GM23338 (cell line): ENCODE measurements at regions not wholly inside any gene's neighbourhood (a gene's known extent, or its start where the extent isn't known, plus 50 kb on each side); places are given as distances from the start of the nearest gene placed in this dataset.

Source experiments
- ATAC-seq: fragments of 200-7000 bp; cut with Tn5 transposase; 3 replicates; pipeline ENCODE4 v1.9.1; 2020
- DNase-seq: peaks from one replicate; pipeline ENCODE4 v3.0.0-alpha.2; 2015; ENCODE audit warnings: low spot score
- H2AFZ ChIP-seq: fragments of 200-600 bp; sonication (generic); 2 replicates; pipeline ENCODE4 v1.8.0; 2016; ENCODE audit warnings: antibody characterized with exemption, mild to moderate bottlenecking, moderate library complexity
- H3F3A ChIP-seq: fragments of 200-600 bp; sonication (generic); replicated peaks from 2 replicates; pipeline ENCODE4 v1.8.0; 2017; ENCODE audit warnings: antibody characterized with exemption, mixed run types, low read depth
- H3K27ac ChIP-seq: fragments of 200-600 bp; sonication (generic); 2 replicates; pipeline ENCODE4 v1.6.1; 2016; ENCODE audit warnings: low read depth
- H3K27me3 ChIP-seq: fragments of 200-600 bp; sonication (generic); 2 replicates; pipeline ENCODE4 v1.8.0; 2016; ENCODE audit warnings: mild to moderate bottlenecking, mixed run types, moderate library complexity; ENCODE audit not compliant: insufficient read depth
- H3K36me3 ChIP-seq: fragments of 200-600 bp; sonication (generic); 2 replicates; pipeline ENCODE4 v1.8.0; 2016; ENCODE audit warnings: mild to moderate bottlenecking; ENCODE audit not compliant: insufficient read depth
- H3K4me1 ChIP-seq: fragments of 200-600 bp; sonication (generic); 2 replicates; pipeline ENCODE4 v1.8.0; 2016; ENCODE audit warnings: mild to moderate bottlenecking, moderate library complexity; ENCODE audit not compliant: insufficient read depth
- H3K4me2 ChIP-seq: fragments of 200-600 bp; sonication (generic); 2 replicates; pipeline ENCODE4 v1.7.1; 2017; ENCODE audit warnings: mixed run types
- H3K4me3 ChIP-seq: fragments of 200-600 bp; sonication (generic); 2 replicates; pipeline ENCODE4 v1.6.1; 2016; ENCODE audit warnings: mixed run types
- H3K79me2 ChIP-seq: fragments of 200-600 bp; sonication (generic); replicated peaks from 2 replicates; pipeline ENCODE4 v1.8.0; 2017; ENCODE audit warnings: mild to moderate bottlenecking; ENCODE audit not compliant: insufficient read depth
- H3K9me2 ChIP-seq: fragments of 200-600 bp; sonication (generic); 2 replicates; pipeline ENCODE4 v1.8.0; 2017; ENCODE audit not compliant: insufficient read depth
- H4K20me1 ChIP-seq: fragments of 200-600 bp; sonication (generic); replicated peaks from 2 replicates; pipeline ENCODE4 v1.8.0; 2017; ENCODE audit warnings: mild to moderate bottlenecking; ENCODE audit not compliant: insufficient read depth
- H3K27ac Mint-ChIP-seq: 2 replicates; pipeline ENCODE4 v1.8.0; 2020; ENCODE audit warnings: inconsistent platforms, mild to moderate bottlenecking, moderate library complexity, mixed read lengths
- H3K27me3 Mint-ChIP-seq: 3 replicates; pipeline ENCODE4 v1.8.0; 2022; ENCODE audit warnings: low read depth, mild to moderate bottlenecking, moderate library complexity, mixed read lengths, inconsistent platforms; ENCODE audit not compliant: insufficient read depth, poor library complexity
- H3K36me3 Mint-ChIP-seq: 3 replicates; pipeline ENCODE4 v1.8.0; 2021; ENCODE audit warnings: low read depth, mild to moderate bottlenecking, inconsistent platforms, moderate library complexity, mixed read lengths
- H3K4me1 Mint-ChIP-seq: 3 replicates; pipeline ENCODE4 v1.8.0; 2020; ENCODE audit warnings: mild to moderate bottlenecking, inconsistent platforms, mixed read lengths
- H3K4me3 Mint-ChIP-seq: 3 replicates; pipeline ENCODE4 v1.8.0; 2021; ENCODE audit warnings: moderate library complexity, mild to moderate bottlenecking, inconsistent platforms, mixed read lengths
- H3K9me3 Mint-ChIP-seq: 3 replicates; pipeline ENCODE4 v1.8.0; 2020; ENCODE audit warnings: moderate library complexity, mild to moderate bottlenecking, inconsistent platforms, mixed read lengths
- EZH2 ChIP-seq: fragments of 200-600 bp; sonication (generic); IDR thresholded peaks from one replicate; pipeline ENCODE4 v1.8.0; 2017; ENCODE audit warnings: antibody characterized with exemption, mild to moderate bottlenecking, low read depth; ENCODE audit not compliant: unreplicated experiment
- JUNB ChIP-seq: IDR thresholded peaks from one replicate; pipeline ENCODE4 v1.6.1; 2016; ENCODE audit warnings: antibody characterized with exemption; ENCODE audit not compliant: unreplicated experiment
- NANOG ChIP-seq: IDR thresholded peaks from 2 replicates; pipeline ENCODE4 v1.6.1; 2016; ENCODE audit warnings: antibody characterized with exemption, borderline replicate concordance
- POLR2AphosphoS5 ChIP-seq: IDR thresholded peaks from 2 replicates; pipeline ENCODE4 v1.6.1; 2016; ENCODE audit warnings: antibody characterized with exemption, low read depth
- STAT1 ChIP-seq: IDR thresholded peaks from one replicate; pipeline ENCODE4 v1.6.1; 2016; ENCODE audit warnings: antibody characterized with exemption; ENCODE audit not compliant: unreplicated experiment
- ZNF114 ChIP-seq: fragments of 250-450 bp; sonication (Bioruptor Pico); IDR thresholded peaks from 2 replicates; pipeline ENCODE4 v1.5.0; 2020; ENCODE audit warnings: mild to moderate bottlenecking, moderate library complexity
- ZNF331 ChIP-seq: fragments of 250-450 bp; sonication (Bioruptor Pico); IDR thresholded peaks from 2 replicates; pipeline ENCODE4 v1.5.0; 2020; ENCODE audit warnings: low read depth, mild to moderate bottlenecking, moderate library complexity
- TF ChIP-seq, protein P1 (sequence below): IDR thresholded peaks from one replicate; pipeline ENCODE4 v1.6.1; 2018; ENCODE audit warnings: antibody characterized with exemption; ENCODE audit not compliant: unreplicated experiment
- TF ChIP-seq, protein P2 (sequence below), 2 experiments: fragments of 200-600 bp in 1 of 2; sonication (generic) in 1 of 2; conservative IDR thresholded peaks; 2 replicates each; pipeline versions ENCODE4 v1.5.1 to v1.6.1; 2016 to 2017; ENCODE audit warnings: antibody characterized with exemption in 2 of 2, low read depth in 2 of 2, mild to moderate bottlenecking in 2 of 2, moderate library complexity in 1 of 2
- TF ChIP-seq, protein P3 (sequence below): IDR thresholded peaks from 2 replicates; pipeline ENCODE4 v1.6.1; 2016; ENCODE audit warnings: antibody characterized with exemption

DNA sequence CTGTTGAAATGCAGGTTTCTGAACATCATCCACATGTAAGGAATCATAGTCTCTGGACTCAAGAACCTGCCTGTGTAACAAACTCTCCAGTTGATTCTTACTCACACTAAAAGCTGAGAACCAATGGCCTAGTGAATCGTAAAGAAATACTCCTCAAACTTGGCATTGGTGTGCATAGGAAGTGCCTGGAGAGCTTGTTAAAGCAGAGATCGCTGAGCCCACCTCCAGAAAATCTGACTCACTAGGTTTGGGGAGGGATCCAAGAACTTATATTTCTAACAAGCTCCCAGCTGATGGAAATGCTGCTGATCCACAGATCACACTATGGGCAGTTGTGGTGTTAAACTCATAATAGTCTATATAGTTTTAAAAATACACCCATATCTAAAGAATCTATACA is 55.8 kb upstream of the LMCD1 start (continued):
- TF ChIP-seq, protein P1, sequence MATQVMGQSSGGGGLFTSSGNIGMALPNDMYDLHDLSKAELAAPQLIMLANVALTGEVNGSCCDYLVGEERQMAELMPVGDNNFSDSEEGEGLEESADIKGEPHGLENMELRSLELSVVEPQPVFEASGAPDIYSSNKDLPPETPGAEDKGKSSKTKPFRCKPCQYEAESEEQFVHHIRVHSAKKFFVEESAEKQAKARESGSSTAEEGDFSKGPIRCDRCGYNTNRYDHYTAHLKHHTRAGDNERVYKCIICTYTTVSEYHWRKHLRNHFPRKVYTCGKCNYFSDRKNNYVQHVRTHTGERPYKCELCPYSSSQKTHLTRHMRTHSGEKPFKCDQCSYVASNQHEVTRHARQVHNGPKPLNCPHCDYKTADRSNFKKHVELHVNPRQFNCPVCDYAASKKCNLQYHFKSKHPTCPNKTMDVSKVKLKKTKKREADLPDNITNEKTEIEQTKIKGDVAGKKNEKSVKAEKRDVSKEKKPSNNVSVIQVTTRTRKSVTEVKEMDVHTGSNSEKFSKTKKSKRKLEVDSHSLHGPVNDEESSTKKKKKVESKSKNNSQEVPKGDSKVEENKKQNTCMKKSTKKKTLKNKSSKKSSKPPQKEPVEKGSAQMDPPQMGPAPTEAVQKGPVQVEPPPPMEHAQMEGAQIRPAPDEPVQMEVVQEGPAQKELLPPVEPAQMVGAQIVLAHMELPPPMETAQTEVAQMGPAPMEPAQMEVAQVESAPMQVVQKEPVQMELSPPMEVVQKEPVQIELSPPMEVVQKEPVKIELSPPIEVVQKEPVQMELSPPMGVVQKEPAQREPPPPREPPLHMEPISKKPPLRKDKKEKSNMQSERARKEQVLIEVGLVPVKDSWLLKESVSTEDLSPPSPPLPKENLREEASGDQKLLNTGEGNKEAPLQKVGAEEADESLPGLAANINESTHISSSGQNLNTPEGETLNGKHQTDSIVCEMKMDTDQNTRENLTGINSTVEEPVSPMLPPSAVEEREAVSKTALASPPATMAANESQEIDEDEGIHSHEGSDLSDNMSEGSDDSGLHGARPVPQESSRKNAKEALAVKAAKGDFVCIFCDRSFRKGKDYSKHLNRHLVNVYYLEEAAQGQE, result no peak
- TF ChIP-seq ZNF331 (CRISPR knock-in tag), result no peak
- TF ChIP-seq NANOG, result no peak
- TF ChIP-seq ZNF114 (CRISPR knock-in tag), result no peak
- TF ChIP-seq, protein P2, sequence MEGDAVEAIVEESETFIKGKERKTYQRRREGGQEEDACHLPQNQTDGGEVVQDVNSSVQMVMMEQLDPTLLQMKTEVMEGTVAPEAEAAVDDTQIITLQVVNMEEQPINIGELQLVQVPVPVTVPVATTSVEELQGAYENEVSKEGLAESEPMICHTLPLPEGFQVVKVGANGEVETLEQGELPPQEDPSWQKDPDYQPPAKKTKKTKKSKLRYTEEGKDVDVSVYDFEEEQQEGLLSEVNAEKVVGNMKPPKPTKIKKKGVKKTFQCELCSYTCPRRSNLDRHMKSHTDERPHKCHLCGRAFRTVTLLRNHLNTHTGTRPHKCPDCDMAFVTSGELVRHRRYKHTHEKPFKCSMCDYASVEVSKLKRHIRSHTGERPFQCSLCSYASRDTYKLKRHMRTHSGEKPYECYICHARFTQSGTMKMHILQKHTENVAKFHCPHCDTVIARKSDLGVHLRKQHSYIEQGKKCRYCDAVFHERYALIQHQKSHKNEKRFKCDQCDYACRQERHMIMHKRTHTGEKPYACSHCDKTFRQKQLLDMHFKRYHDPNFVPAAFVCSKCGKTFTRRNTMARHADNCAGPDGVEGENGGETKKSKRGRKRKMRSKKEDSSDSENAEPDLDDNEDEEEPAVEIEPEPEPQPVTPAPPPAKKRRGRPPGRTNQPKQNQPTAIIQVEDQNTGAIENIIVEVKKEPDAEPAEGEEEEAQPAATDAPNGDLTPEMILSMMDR (conservative IDR thresholded peaks at IDR 0.05; ENCODE audit: low read depth in 2 of 2), result no peak
- no peak for TF ChIP-seq POLR2AphosphoS5
- no peak for TF ChIP-seq JUNB

DNA sequence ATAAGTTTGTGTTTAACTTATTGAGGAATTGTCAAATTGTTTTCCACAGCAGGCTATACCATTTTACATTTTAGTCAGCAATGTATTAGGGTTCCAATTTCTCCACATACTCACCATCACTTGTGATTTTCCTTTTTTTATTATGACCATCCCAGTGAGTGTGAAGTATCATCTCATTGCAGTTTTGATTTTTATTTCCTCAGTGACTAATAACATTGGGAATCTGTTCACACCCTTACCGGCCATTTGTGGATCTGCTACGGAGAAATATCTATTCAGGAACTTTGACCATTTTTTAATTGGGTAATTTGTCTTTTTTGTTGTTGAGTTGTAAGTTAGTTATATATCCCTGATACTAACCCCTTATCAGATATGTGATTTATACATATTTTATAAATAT is 54.8 kb upstream of the LMCD1 start:
- H3K4me2 ChIP-seq, result no peak overlapping the region
- no peak overlapping the region for H3K27ac Mint-ChIP-seq
- no peak overlapping the region for H3K27ac ChIP-seq

More for the DNA sequence above, 54.8 kb upstream of the LMCD1 start:
- Histone ChIP-seq H3K27me3 (no peaks in the 10 kb centered on the region), H3K4me1 (peaks cover 16% of the 10 kb centered on the region), H3K9me2 (no peaks in the 10 kb centered on the region), H3K36me3 (no peaks in the 10 kb centered on the region), H2AFZ (no peak overlapping the region), H3K4me3 (no peak overlapping the region), H3F3A (no peaks in the 10 kb centered on the region), H4K20me1 (no peaks in the 10 kb centered on the region), H3K79me2 (no peaks in the 10 kb centered on the region)
- DNase-seq (no peak), ATAC-seq (no peak)
- TF ChIP-seq STAT1 (no peak), NANOG (no peak), EZH2 (no peak), ZNF114 (CRISPR knock-in tag) (no peak), JUNB (no peak), ZNF331 (CRISPR knock-in tag) (no peak)
- TF ChIP-seq, protein P2 (conservative IDR thresholded peaks at IDR 0.05; ENCODE audit: low read depth in 2 of 2), result no peak
- TF ChIP-seq, protein P3, sequence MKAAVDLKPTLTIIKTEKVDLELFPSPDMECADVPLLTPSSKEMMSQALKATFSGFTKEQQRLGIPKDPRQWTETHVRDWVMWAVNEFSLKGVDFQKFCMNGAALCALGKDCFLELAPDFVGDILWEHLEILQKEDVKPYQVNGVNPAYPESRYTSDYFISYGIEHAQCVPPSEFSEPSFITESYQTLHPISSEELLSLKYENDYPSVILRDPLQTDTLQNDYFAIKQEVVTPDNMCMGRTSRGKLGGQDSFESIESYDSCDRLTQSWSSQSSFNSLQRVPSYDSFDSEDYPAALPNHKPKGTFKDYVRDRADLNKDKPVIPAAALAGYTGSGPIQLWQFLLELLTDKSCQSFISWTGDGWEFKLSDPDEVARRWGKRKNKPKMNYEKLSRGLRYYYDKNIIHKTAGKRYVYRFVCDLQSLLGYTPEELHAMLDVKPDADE, result no peak
- Mint-ChIP-seq H3K36me3 (peaks cover 1% of the 10 kb centered on the region; the same call in 2 of the 3 replicates), H3K4me3 (no peak overlapping the region), H3K27me3 (no peaks in the 10 kb centered on the region), H3K4me1 (no peaks in the 10 kb centered on the region), H3K9me3 (peaks cover 3% of the 10 kb centered on the region)
